VCaP (cell line): ENCODE measurements at regions not wholly inside any gene's neighbourhood (a gene's known extent, or its start where the extent isn't known, plus 50 kb on each side); places are given as distances from the start of the nearest gene placed in this dataset.

Experiments used
- H3K27ac ChIP-seq: fragments of 450-650 bp; 2 replicates; pipeline ENCODE4 v1.5.1; 2017
- CTCF ChIP-seq: fragments of 450-650 bp; conservative IDR thresholded peaks from 2 replicates; pipeline ENCODE4 v1.5.1; 2017; ENCODE audit warnings: mild to moderate bottlenecking, moderate library complexity

DNA sequence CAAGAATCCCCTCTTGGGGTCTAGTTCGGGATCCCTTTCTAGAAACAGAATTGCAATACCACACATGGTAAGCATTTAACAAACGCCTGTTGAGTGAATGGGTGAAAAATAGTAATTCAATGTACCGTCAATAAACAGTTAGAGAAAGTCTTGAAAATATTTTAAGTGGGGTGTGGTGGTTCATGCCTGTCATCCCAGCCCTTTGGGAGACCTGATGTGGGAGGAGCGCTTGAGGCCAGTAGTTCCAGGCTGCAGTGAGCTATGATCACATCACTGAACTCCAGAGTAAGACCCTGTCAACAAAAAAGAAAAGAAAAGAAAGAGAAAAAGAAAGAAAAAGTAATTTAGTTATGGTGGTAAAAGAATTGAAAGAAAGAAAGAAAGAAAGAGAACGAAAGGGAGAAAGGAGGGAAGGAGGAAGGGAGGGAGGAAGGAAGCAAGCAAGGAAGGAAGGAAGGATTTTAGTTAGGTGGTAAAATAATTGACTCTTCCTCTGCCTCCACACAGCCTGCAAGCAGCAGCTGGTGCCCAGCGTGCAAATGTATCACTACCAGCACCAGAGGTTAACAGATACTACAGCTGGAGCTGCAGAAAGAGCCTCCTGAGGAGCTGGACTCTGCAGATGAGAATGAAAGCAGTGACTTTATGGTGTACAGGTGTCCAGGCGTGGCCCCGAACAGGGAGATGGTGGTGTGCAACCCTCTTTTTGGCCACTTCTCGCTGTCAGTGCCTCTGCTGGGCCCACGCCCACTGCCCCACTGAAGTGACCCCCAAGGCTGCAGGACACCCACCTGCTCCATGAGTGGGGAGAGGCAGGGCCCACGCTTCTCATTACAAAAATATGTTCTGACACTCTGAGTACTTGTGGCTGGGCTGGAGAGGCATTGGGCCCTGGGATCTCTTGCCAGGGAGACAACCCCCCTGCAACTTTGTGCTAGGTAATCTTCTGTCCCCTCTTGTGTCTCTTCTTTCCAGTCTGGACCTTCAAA lies 135.4 kb downstream of the BAMBI start:
- H3K27ac ChIP-seq, result no peak overlapping the region
- no peak for TF ChIP-seq CTCF

- H3K27ac ChIP-seq, result no peak overlapping the region
- no peak for TF ChIP-seq CTCF
These were observed 138.4 kb downstream of the BAMBI start for GRCh38 chr10:28815681-28816080.

GRCh38 chr10:28822719-28823464 lies 145.6 kb downstream of the BAMBI start:
- no peak overlapping the region for H3K27ac ChIP-seq
- TF ChIP-seq CTCF, result no peak

- no peak for TF ChIP-seq CTCF
- H3K27ac ChIP-seq, result no peak overlapping the region
These were observed 146.3 kb downstream of the BAMBI start for GRCh38 chr10:28823501-28824075.

- TF ChIP-seq CTCF, result no peak
- H3K27ac ChIP-seq, result no peak overlapping the region
These were observed 156.0 kb downstream of the BAMBI start for GRCh38 chr10:28833313-28833712.

- no peak for TF ChIP-seq CTCF
- no peak overlapping the region for H3K27ac ChIP-seq
These were observed 159.1 kb downstream of the BAMBI start for GRCh38 chr10:28836435-28836743.
